GM12878 (cell line): ENCODE measurements at regions not wholly inside any gene's neighbourhood (a gene's known extent, or its start where the extent isn't known, plus 50 kb on each side); places are given as distances from the start of the nearest gene placed in this dataset.

Experiments
- ATAC-seq: fragments of 200-7000 bp; cut with Tn5 transposase; 3 replicates; pipeline ENCODE4 v1.9.1; 2020; ENCODE audit warnings: mild to moderate bottlenecking, moderate library complexity
- BruUV-seq: library from RNA; stranded (reverse); fragments of 400-500 nt; replicated peaks from 2 replicates; lab custom pipeline; 2021; lab: Mats Ljungman, UMichigan
- CTCF ChIA-PET: fragments of 300-600 bp; sonication (Branson Sonifier 250); formaldehyde crosslinking; extraction: SDS; loops from one replicate; lab custom pipeline; 2021; ENCODE audit warnings: inconsistent platforms; lab: Yijun Ruan, JAX
- POLR2A ChIA-PET: fragments of 350-600 bp; formaldehyde crosslinking; extraction: SDS; loops from one replicate; lab custom pipeline; 2021; ENCODE audit warnings: inconsistent platforms; lab: Charles Lee
- RAD21 ChIA-PET: fragments of 300-600 bp; sonication (Branson Sonifier 250); formaldehyde crosslinking; loops from one replicate; lab custom pipeline; 2023; ENCODE audit warnings: antibody characterized with exemption; ENCODE audit not compliant: unreplicated experiment; lab: Charles Lee
- SMC1A ChIA-PET: fragments of 300-600 bp; sonication (Branson Sonifier 250); formaldehyde crosslinking; loops from one replicate; lab custom pipeline; 2023; ENCODE audit not compliant: unreplicated experiment, uncharacterized antibody; lab: Charles Lee
- DNase-seq: peaks from one replicate; pipeline ENCODE4 v3.0.0-alpha.2; 2011; ENCODE audit warnings: low read depth, low spot score
- FAIRE-seq: peaks from 3 replicates; lab custom pipeline; 2011; peaks lifted over from hg19 to GRCh38; lab: Jason Lieb, UNC
- H2AFZ ChIP-seq: 2 replicates; pipeline ENCODE4 v1.6.0; 2011; ENCODE audit warnings: low read depth, low read length, control low read depth; ENCODE audit not compliant: control insufficient read depth
- H3K27ac ChIP-seq: 2 replicates; pipeline ENCODE4 v1.5.1; 2011; ENCODE audit warnings: control low read depth; ENCODE audit not compliant: control insufficient read depth, insufficient read depth
- H3K27me3 ChIP-seq, 2 experiments: replicated peaks in 1 of 2; 2 replicates each; pipeline versions ENCODE4 v1.6.0 to v1.6.1; 2011; ENCODE audit warnings: low read length in 1 of 2; ENCODE audit not compliant: control insufficient read depth in 2 of 2, insufficient read depth in 2 of 2
- H3K36me3 ChIP-seq, 2 experiments: 2 replicates each; pipeline ENCODE4 v1.5.1; 2011; ENCODE audit warnings: low read length in 1 of 2; ENCODE audit not compliant: control insufficient read depth in 2 of 2, insufficient read depth in 2 of 2
- H3K4me1 ChIP-seq: 2 replicates; pipeline ENCODE4 v1.6.1; 2011; ENCODE audit warnings: mild to moderate bottlenecking, low read length, moderate library complexity, mixed read lengths; ENCODE audit not compliant: control insufficient read depth, insufficient read depth
- H3K4me2 ChIP-seq: 2 replicates; pipeline ENCODE4 v1.6.0; 2011; ENCODE audit warnings: control low read depth; ENCODE audit not compliant: control insufficient read depth, insufficient read depth
- H3K4me3 ChIP-seq: fragments of 200-600 bp; sonication (generic); 2 replicates; pipeline ENCODE4 v1.5.1; 2016
- H3K79me2 ChIP-seq: 2 replicates; pipeline ENCODE4 v1.6.0; 2011; ENCODE audit warnings: low read length; ENCODE audit not compliant: control insufficient read depth, insufficient read depth
- H3K9ac ChIP-seq: 2 replicates; pipeline ENCODE4 v1.8.0; 2011; ENCODE audit warnings: low read length, control low read depth, mixed read lengths; ENCODE audit not compliant: control insufficient read depth, insufficient read depth
- H3K9me3 ChIP-seq: replicated peaks from 3 replicates; pipeline ENCODE4 v1.5.1; 2011; ENCODE audit warnings: mild to moderate bottlenecking, low read length; ENCODE audit not compliant: control insufficient read depth, insufficient read depth
- H4K20me1 ChIP-seq: 2 replicates; pipeline ENCODE4 v1.6.0; 2011; ENCODE audit not compliant: control insufficient read depth, insufficient read depth
- BRCA1 ChIP-seq: IDR thresholded peaks from 2 replicates; pipeline ENCODE4 v1.6.1; 2011; ENCODE audit warnings: low read depth, low read length, improper control_type of control experiment
- CBFB ChIP-seq: IDR thresholded peaks from 2 replicates; pipeline ENCODE4 v1.6.1; 2016; ENCODE audit warnings: antibody characterized with exemption, low read depth
- CBX5 ChIP-seq: sonication (generic); IDR thresholded peaks from 2 replicates; pipeline ENCODE4 v1.6.1; 2016; ENCODE audit warnings: low read depth, moderate library complexity, mild to moderate bottlenecking, inconsistent platforms
- CEBPB ChIP-seq, 2 experiments: fragments of 150-350 bp in 1 of 2; IDR thresholded peaks; 2 replicates each; pipeline ENCODE4 v1.6.1; 2012 to 2014; ENCODE audit warnings: low read depth in 2 of 2, low read length in 2 of 2, borderline replicate concordance in 1 of 2, inconsistent platforms in 1 of 2
- CHD2 ChIP-seq: IDR thresholded peaks from 2 replicates; pipeline ENCODE4 v1.6.1; 2011; ENCODE audit warnings: low read depth, low read length, improper control_type of control experiment, borderline replicate concordance
- CHD4 ChIP-seq: fragments of 200-600 bp; sonication (generic); IDR thresholded peaks from 2 replicates; pipeline ENCODE4 v1.6.1; 2016; ENCODE audit warnings: mild to moderate bottlenecking
- EZH2 ChIP-seq: IDR thresholded peaks from 2 replicates; pipeline ENCODE4 v1.6.1; 2012; ENCODE audit warnings: low read depth, mild to moderate bottlenecking, control low read depth, inconsistent platforms, low read length, borderline replicate concordance; ENCODE audit not compliant: control insufficient read depth
- GATAD2B ChIP-seq: fragments of 450-650 bp; conservative IDR thresholded peaks from 2 replicates; pipeline ENCODE4 v1.6.1; 2017; ENCODE audit warnings: low read depth, mild to moderate bottlenecking, moderate library complexity
- HDAC2 ChIP-seq: fragments of 200-600 bp; sonication (generic); IDR thresholded peaks from 2 replicates; pipeline ENCODE4 v1.6.1; 2017
- HDAC6 ChIP-seq: fragments of 200-600 bp; sonication (generic); IDR thresholded peaks from one replicate; pipeline ENCODE4 v1.8.0; 2017; ENCODE audit warnings: antibody characterized with exemption; ENCODE audit not compliant: unreplicated experiment
- MXI1 ChIP-seq: fragments of 150-350 bp; IDR thresholded peaks from 2 replicates; pipeline ENCODE4 v1.6.1; 2011; ENCODE audit warnings: low read depth, mild to moderate bottlenecking, inconsistent platforms, low read length, improper control_type of control experiment
- NBN ChIP-seq: fragments of 450-650 bp; IDR thresholded peaks from 2 replicates; pipeline ENCODE4 v1.6.1; 2016
- POLR2A ChIP-seq: IDR thresholded peaks from 2 replicates; pipeline ENCODE4 v1.6.1; 2011; ENCODE audit warnings: low read depth, mild to moderate bottlenecking, low read length
- POLR2AphosphoS5 ChIP-seq: IDR thresholded peaks from 2 replicates; pipeline ENCODE4 v1.6.1; 2011; ENCODE audit warnings: mild to moderate bottlenecking, low read length, inconsistent platforms
- SMAD5 ChIP-seq: IDR thresholded peaks from 2 replicates; pipeline ENCODE4 v1.6.1; 2016; ENCODE audit warnings: antibody characterized with exemption, low read depth
- SMARCA5 ChIP-seq: fragments of 450-650 bp; IDR thresholded peaks from 2 replicates; pipeline ENCODE4 v1.6.1; 2017; ENCODE audit warnings: mild to moderate bottlenecking
- SUZ12 ChIP-seq: fragments of 200-600 bp; sonication (generic); IDR thresholded peaks from one replicate; pipeline ENCODE4 v1.6.1; 2018; ENCODE audit warnings: antibody characterized with exemption, mild to moderate bottlenecking; ENCODE audit not compliant: unreplicated experiment
- TAF1 ChIP-seq: IDR thresholded peaks from 2 replicates; pipeline ENCODE4 v1.6.1; 2011; ENCODE audit warnings: mild to moderate bottlenecking, low read depth, low read length, borderline replicate concordance
- in situ Hi-C: fragments of 300-500 bp; cut with MboI; formaldehyde crosslinking; loops from 9 replicates; pipeline ENCODE4 v1.14.3; 2018; ENCODE audit warnings: mixed read lengths
- intact Hi-C: fragments of 100-400 bp; cut with micrococcal nuclease; formaldehyde crosslinking; loops from one replicate; pipeline ENCODE4 v1.14.2; 2022; ENCODE audit not compliant: unreplicated experiment
- TF ChIP-seq, protein P1 (sequence below): IDR thresholded peaks from 2 replicates; pipeline ENCODE4 v1.6.1; 2011; ENCODE audit warnings: mild to moderate bottlenecking, low read depth, low read length, moderate library complexity; ENCODE audit not compliant: insufficient replicate concordance
- TF ChIP-seq, protein P2 (sequence below): fragments of 450-650 bp; IDR thresholded peaks from 2 replicates; pipeline ENCODE4 v1.6.1; 2016; ENCODE audit warnings: mild to moderate bottlenecking

DNA sequence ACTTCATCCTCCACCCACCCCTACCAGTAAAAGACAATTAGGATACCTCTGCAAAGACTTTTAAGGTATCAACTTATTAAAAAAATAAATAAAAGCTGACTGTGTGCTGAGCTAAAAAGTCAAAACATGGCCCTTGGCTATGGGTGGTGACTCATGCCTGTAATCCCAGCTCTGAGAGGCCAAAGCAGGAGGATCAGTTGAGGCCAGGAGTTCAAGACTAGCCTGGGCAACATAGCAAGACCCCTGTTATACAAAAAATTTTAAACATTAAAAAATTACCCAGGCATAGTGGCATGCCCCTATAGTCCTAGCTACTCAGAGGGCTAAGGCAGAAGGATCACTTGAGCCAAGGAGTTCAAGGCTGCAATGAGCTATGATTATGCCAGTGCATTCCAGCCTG, 110.8 kb upstream of the FOXN2 start:
- no peak for DNase-seq
- Histone ChIP-seq H4K20me1 (no peaks in the 10 kb centered on the region), H2AFZ (no peak overlapping the region), H3K9ac (no peak overlapping the region), H3K9me3 (no peaks in the 10 kb centered on the region), H3K4me2 (no peak overlapping the region), H3K4me3 (no peak overlapping the region), H3K4me1 (peaks cover 5% of the 10 kb centered on the region; the same call in 1 of the 2 replicates), H3K27ac (no peak overlapping the region), H3K36me3 (no peaks in the 10 kb centered on the region), H3K27me3 (no peaks in the 10 kb centered on the region), H3K79me2 (no peaks in the 10 kb centered on the region)
- POLR2A ChIA-PET = interaction anchor here (0.6 kb wide), 1 partner anchor 15 kb away, joined by 3 read pairs; no protein-coding TSS in a partner anchor
- CTCF ChIA-PET = no interaction called here
- in situ Hi-C loops = no loop called here
- RAD21 ChIA-PET = no interaction called here
- TF ChIP-seq NBN (no peak), HDAC6 (no peak), SMARCA5 (no peak), POLR2A (no peak), MXI1 (no peak), HDAC2 (no peak), CEBPB (IDR thresholded peaks at IDR 0.05; ENCODE audit: borderline replicate concordance in 1 of 2, low read depth in 2 of 2, low read length in 2 of 2) (no peak), POLR2AphosphoS5 (no peak), SUZ12 (no peak), GATAD2B (no peak), EZH2 (no peak), CBFB (no peak), TAF1 (no peak), SMAD5 (no peak), CHD2 (no peak), CHD4 (no peak), CBX5 (no peak), BRCA1 (no peak)
- TF ChIP-seq, protein P1, sequence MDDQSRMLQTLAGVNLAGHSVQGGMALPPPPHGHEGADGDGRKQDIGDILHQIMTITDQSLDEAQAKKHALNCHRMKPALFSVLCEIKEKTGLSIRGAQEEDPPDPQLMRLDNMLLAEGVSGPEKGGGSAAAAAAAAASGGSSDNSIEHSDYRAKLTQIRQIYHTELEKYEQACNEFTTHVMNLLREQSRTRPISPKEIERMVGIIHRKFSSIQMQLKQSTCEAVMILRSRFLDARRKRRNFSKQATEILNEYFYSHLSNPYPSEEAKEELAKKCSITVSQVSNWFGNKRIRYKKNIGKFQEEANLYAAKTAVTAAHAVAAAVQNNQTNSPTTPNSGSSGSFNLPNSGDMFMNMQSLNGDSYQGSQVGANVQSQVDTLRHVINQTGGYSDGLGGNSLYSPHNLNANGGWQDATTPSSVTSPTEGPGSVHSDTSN = no peak
- TF ChIP-seq, protein P2, sequence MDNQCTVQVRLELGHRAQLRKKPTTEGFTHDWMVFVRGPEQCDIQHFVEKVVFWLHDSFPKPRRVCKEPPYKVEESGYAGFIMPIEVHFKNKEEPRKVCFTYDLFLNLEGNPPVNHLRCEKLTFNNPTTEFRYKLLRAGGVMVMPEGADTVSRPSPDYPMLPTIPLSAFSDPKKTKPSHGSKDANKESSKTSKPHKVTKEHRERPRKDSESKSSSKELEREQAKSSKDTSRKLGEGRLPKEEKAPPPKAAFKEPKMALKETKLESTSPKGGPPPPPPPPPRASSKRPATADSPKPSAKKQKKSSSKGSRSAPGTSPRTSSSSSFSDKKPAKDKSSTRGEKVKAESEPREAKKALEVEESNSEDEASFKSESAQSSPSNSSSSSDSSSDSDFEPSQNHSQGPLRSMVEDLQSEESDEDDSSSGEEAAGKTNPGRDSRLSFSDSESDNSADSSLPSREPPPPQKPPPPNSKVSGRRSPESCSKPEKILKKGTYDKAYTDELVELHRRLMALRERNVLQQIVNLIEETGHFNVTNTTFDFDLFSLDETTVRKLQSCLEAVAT = no peak
- intact Hi-C loops = no loop called here
- BruUV-seq = no TSS peak
- SMC1A ChIA-PET = interaction anchor here (0.6 to 1.5 kb wide), 5 partner anchors 8 to 947 kb away, joined by 3 to 5 read pairs (median 3); no protein-coding TSS in a partner anchor
- no peak for ATAC-seq
- FAIRE-seq = no peak
